Fibroblast of lung (primary cell): ENCODE measurements at regions not wholly inside any gene's neighbourhood (a gene's known extent, or its start where the extent isn't known, plus 50 kb on each side); places are given as distances from the start of the nearest gene placed in this dataset.

Experiments used
- DNase-seq, 2 donors: peaks; one replicate each; pipeline versions ENCODE4 v3.0.0 to v3.0.0-alpha.2; 2010; ENCODE audit warnings: low read depth in 2 of 2
- H2AFZ ChIP-seq: 2 replicates; pipeline ENCODE4 v1.5.1; 2012; ENCODE audit warnings: low read length, control low read depth, inconsistent platforms
- H3K27ac ChIP-seq: 2 replicates; pipeline ENCODE4 v1.5.1; 2011; ENCODE audit warnings: low read length, control low read depth; ENCODE audit not compliant: insufficient read depth
- H3K27me3 ChIP-seq: 2 replicates; pipeline ENCODE4 v1.5.1; 2011; ENCODE audit warnings: mild to moderate bottlenecking, low read length; ENCODE audit not compliant: control insufficient read depth, insufficient read depth
- H3K36me3 ChIP-seq: 2 replicates; pipeline ENCODE4 v1.5.1; 2011; ENCODE audit warnings: low read length; ENCODE audit not compliant: control insufficient read depth, insufficient read depth
- H3K4me1 ChIP-seq: 2 replicates; pipeline ENCODE4 v1.5.1; 2011; ENCODE audit warnings: low read length; ENCODE audit not compliant: control insufficient read depth, insufficient read depth; ENCODE audit errors: extremely low read depth
- H3K4me2 ChIP-seq: 2 replicates; pipeline ENCODE4 v1.5.1; 2011; ENCODE audit warnings: low read length, control low read depth; ENCODE audit not compliant: insufficient read depth; ENCODE audit errors: extremely low read depth
- H3K4me3 ChIP-seq, 4 experiments: fragments of 200-600 bp in 1 of 4; sonication (generic) in 1 of 4; replicated peaks in 1 of 4; 2 replicates each; pipeline ENCODE4 v1.5.1; 2011 to 2016; ENCODE audit warnings: low read length in 4 of 4, low read depth in 3 of 4, mild to moderate bottlenecking in 3 of 4, control low read depth in 2 of 4, inconsistent platforms in 1 of 4, mixed read lengths in 1 of 4; ENCODE audit not compliant: insufficient read depth in 1 of 4; ENCODE audit errors: control extremely low read depth in 1 of 4
- H3K79me2 ChIP-seq: 2 replicates; pipeline ENCODE4 v1.5.1; 2012; ENCODE audit warnings: mild to moderate bottlenecking, low read length, inconsistent platforms; ENCODE audit not compliant: control insufficient read depth, insufficient read depth
- H3K9ac ChIP-seq: 2 replicates; pipeline ENCODE4 v1.5.1; 2011; ENCODE audit warnings: mild to moderate bottlenecking, low read length, control low read depth; ENCODE audit not compliant: insufficient read depth
- H3K9me3 ChIP-seq: 2 replicates; pipeline ENCODE4 v1.5.1; 2012; ENCODE audit warnings: low read depth, low read length; ENCODE audit not compliant: control insufficient read depth, insufficient read depth
- H4K20me1 ChIP-seq: 2 replicates; pipeline ENCODE4 v1.5.1; 2011; ENCODE audit warnings: low read length; ENCODE audit not compliant: control insufficient read depth, insufficient read depth; ENCODE audit errors: extremely low read depth
- CTCF ChIP-seq, 2 donors: IDR thresholded peaks in 1 of 2; conservative IDR thresholded peaks in 1 of 2; 1 replicate in 1 of 2; 2 replicates in 1 of 2; pipeline ENCODE4 v1.5.1; 2011 to 2012; ENCODE audit warnings: low read length in 2 of 2, control low read depth in 1 of 2, inconsistent platforms in 1 of 2, low read depth in 1 of 2, mild to moderate bottlenecking in 1 of 2
- EZH2 ChIP-seq: IDR thresholded peaks from 2 replicates; pipeline ENCODE4 v1.5.1; 2012; ENCODE audit warnings: low read length, control low read depth, mild to moderate bottlenecking; ENCODE audit errors: missing control alignments

DNA sequence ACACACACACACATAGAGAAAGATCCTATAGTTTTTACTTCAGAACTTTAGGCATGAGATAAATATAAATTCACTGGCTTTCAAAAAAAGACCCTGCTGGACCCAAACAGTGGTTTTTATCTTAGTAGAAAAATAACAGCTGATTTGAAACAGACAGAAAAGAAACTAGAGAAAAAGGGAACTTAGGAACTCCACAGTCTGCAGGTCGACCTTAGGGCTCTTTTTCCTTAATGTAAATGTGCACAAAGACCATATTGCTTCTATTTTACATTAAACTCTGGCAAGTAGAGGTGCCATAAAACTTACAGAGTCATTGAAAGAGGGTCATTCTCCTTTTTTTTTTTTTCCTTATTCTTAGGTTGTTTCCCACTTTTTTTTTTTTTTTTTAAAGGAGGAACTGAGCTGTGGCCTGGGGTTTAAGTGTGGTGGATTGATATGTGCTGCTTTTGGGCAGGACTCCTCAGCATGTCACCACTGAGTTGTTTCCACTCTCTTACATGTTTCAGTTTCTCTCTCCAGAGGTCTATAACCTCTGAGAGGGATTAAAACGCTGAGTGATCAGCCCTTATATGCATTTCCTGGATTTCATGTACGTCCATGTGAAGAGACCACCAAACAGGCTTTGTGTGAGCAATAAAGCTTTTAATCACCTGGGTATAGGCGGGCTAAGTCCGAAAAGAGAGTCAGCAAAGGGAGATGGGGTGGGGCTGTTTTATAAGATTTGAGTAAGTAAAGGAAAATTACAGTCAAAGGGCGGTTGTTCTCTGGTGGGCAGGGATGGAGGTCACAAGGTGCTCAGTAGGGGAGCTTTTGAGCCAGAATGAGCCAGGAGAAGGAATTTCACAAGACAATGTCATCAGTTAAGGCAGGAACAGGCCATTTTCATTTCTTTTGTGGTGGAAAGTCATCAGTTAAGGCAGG, 70.8 kb upstream of the PACRGL start:
- no peaks in the 10 kb centered on the region for H3K9me3 ChIP-seq
- no peak overlapping the region for H3K27ac ChIP-seq
- no peak overlapping the region for H3K4me3 ChIP-seq
- no peak for DNase-seq
- no peaks in the 10 kb centered on the region for H3K4me1 ChIP-seq
- H4K20me1 ChIP-seq, result no peaks in the 10 kb centered on the region
- H3K79me2 ChIP-seq, result no peaks in the 10 kb centered on the region
- H3K9ac ChIP-seq, result no peak overlapping the region
- no peaks in the 10 kb centered on the region for H3K27me3 ChIP-seq
- TF ChIP-seq CTCF (conservative IDR thresholded peaks at IDR 0.05 in 1 of 2, IDR thresholded peaks at IDR 0.05 in 1 of 2; ENCODE audit: low read depth in 1 of 2, low read length in 2 of 2) (no peak), EZH2 (no peak)
- no peaks in the 10 kb centered on the region for H3K36me3 ChIP-seq
- no peak overlapping the region for H3K4me2 ChIP-seq
- H2AFZ ChIP-seq, result no peak overlapping the region

- Histone ChIP-seq H3K79me2 (no peaks in the 10 kb centered on the region), H3K27me3 (no peaks in the 10 kb centered on the region), H3K4me2 (no peak overlapping the region), H3K9ac (no peak overlapping the region), H3K4me3 (no peak overlapping the region), H3K9me3 (no peaks in the 10 kb centered on the region), H2AFZ (no peak overlapping the region), H4K20me1 (no peaks in the 10 kb centered on the region), H3K27ac (no peak overlapping the region), H3K36me3 (no peaks in the 10 kb centered on the region), H3K4me1 (no peaks in the 10 kb centered on the region)
- no peak for DNase-seq
- TF ChIP-seq CTCF (conservative IDR thresholded peaks at IDR 0.05 in 1 of 2, IDR thresholded peaks at IDR 0.05 in 1 of 2; ENCODE audit: low read depth in 1 of 2, low read length in 2 of 2), result no peak
- TF ChIP-seq EZH2, result no peak
These were observed 61.4 kb upstream of the PACRGL start for GRCh38 chr4:20638825-20639224.

GRCh38 chr4:20639346-20639745, 60.9 kb upstream of the PACRGL start:
- Histone ChIP-seq H3K79me2 (no peaks in the 10 kb centered on the region), H3K4me1 (no peaks in the 10 kb centered on the region), H2AFZ (no peak overlapping the region), H3K27ac (no peak overlapping the region), H3K4me2 (no peak overlapping the region), H3K9me3 (no peaks in the 10 kb centered on the region), H4K20me1 (no peaks in the 10 kb centered on the region), H3K9ac (no peak overlapping the region), H3K36me3 (no peaks in the 10 kb centered on the region), H3K4me3 (no peak overlapping the region), H3K27me3 (no peaks in the 10 kb centered on the region)
- no peak for DNase-seq
- TF ChIP-seq EZH2 (no peak), CTCF (conservative IDR thresholded peaks at IDR 0.05 in 1 of 2, IDR thresholded peaks at IDR 0.05 in 1 of 2; ENCODE audit: low read depth in 1 of 2, low read length in 2 of 2) (no peak)
